DND-41 (cell line): ENCODE measurements at regions not wholly inside any gene's neighbourhood (a gene's known extent, or its start where the extent isn't known, plus 50 kb on each side); places are given as distances from the start of the nearest gene placed in this dataset.
A peak's percentile ranks its signal among the peaks of the same experiment; 100 is the strongest.

Source experiments
- ATAC-seq: fragments of 200-7000 bp; cut with Tn5 transposase; 3 replicates; pipeline ENCODE4 v1.9.1; 2021; ENCODE audit warnings: low read depth; ENCODE audit not compliant: insufficient read depth
- DNase-seq: peaks from one replicate; pipeline ENCODE4 v3.0.0-alpha.2; 2020
- H2AFZ ChIP-seq: 2 replicates; pipeline ENCODE4 v1.6.0; 2012; ENCODE audit warnings: low read depth, low read length
- H3K27ac ChIP-seq: 2 replicates; pipeline ENCODE4 v1.5.1; 2012; ENCODE audit warnings: low read length, inconsistent platforms
- H3K27me3 ChIP-seq: fragments of 200-600 bp; sonication (generic); 2 replicates; pipeline ENCODE4 v1.6.0; 2012; ENCODE audit warnings: low read length, mild to moderate bottlenecking, inconsistent platforms; ENCODE audit not compliant: insufficient read depth, poor library complexity
- H3K36me3 ChIP-seq: 2 replicates; pipeline ENCODE4 v1.5.1; 2012; ENCODE audit warnings: low read length, inconsistent platforms; ENCODE audit not compliant: insufficient read depth
- H3K4me1 ChIP-seq: 2 replicates; pipeline ENCODE4 v1.5.1; 2012; ENCODE audit warnings: mild to moderate bottlenecking, low read length; ENCODE audit not compliant: insufficient read depth
- H3K4me2 ChIP-seq: 2 replicates; pipeline ENCODE4 v1.6.0; 2012; ENCODE audit warnings: mild to moderate bottlenecking, moderate library complexity, low read length, inconsistent platforms; ENCODE audit not compliant: insufficient read depth
- H3K4me3 ChIP-seq, 2 experiments: fragments of 200-600 bp in 1 of 2; shearing (Covaris generic) in 1 of 2; 2 replicates each; pipeline ENCODE4 v1.5.1; 2012 to 2016; ENCODE audit warnings: inconsistent platforms in 2 of 2, low read length in 2 of 2, mild to moderate bottlenecking in 2 of 2, low read depth in 1 of 2, moderate library complexity in 1 of 2
- H3K79me2 ChIP-seq: 2 replicates; pipeline ENCODE4 v1.6.0; 2012; ENCODE audit warnings: low read length, inconsistent platforms; ENCODE audit not compliant: insufficient read depth
- H3K9ac ChIP-seq: 2 replicates; pipeline ENCODE4 v1.6.0; 2012; ENCODE audit warnings: low read depth, mild to moderate bottlenecking, inconsistent platforms, low read length, moderate library complexity
- H3K9me3 ChIP-seq: 2 replicates; pipeline ENCODE4 v1.5.1; 2012; ENCODE audit warnings: low read length, moderate library complexity, mild to moderate bottlenecking, inconsistent platforms; ENCODE audit not compliant: insufficient read depth, severe bottlenecking
- H4K20me1 ChIP-seq: 2 replicates; pipeline ENCODE4 v1.6.0; 2012; ENCODE audit warnings: low read length; ENCODE audit not compliant: insufficient read depth
- EZH2 ChIP-seq: IDR thresholded peaks from 3 replicates; pipeline ENCODE4 v1.6.1; 2012; ENCODE audit warnings: borderline replicate concordance, low read depth, mild to moderate bottlenecking, moderate library complexity, low read length, inconsistent platforms; ENCODE audit not compliant: severe bottlenecking
- TF ChIP-seq, protein P1 (sequence below): IDR thresholded peaks from 2 replicates; pipeline ENCODE4 v1.5.1; 2012; ENCODE audit warnings: borderline replicate concordance, low read length, moderate library complexity, mild to moderate bottlenecking; ENCODE audit not compliant: poor library complexity, severe bottlenecking; ENCODE audit errors: extremely low read depth

DNA sequence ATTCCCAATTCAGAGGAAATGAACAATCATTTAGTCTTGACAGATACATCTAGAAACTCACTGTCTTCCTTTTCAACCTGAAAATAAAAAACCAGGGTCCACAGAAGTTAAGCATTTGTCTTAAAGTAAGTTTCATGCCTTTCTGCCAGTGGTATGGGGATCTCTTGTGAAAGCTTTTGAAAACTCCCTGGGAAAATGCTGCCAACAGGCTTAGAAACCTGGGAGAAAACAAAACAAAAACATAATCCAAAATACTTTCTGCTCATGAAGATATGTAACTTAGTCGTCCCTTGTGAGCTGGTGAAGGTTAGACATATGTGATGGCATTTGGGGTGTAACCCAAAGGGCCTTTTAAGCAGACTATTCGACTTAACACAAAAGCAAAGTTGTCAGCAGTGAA, 66.4 kb upstream of the ZNF438 start:
- Histone ChIP-seq H3K4me2 (peak overlapping the region; percentile 48), H3K9ac (peak overlapping the region; percentile 56), H3K4me1 (peaks cover 100% of the 10 kb centered on the region), H3K36me3 (no peaks in the 10 kb centered on the region), H4K20me1 (no peaks in the 10 kb centered on the region), H3K79me2 (peaks cover 40% of the 10 kb centered on the region), H3K4me3 (no peak overlapping the region), H2AFZ (peak overlapping the region; percentile 41; the same call in 1 of the 2 replicates), H3K27ac (peak overlapping the region; percentile 95), H3K27me3 (no peaks in the 10 kb centered on the region), H3K9me3 (no peaks in the 10 kb centered on the region)
- no peak for ATAC-seq
- TF ChIP-seq EZH2 = no peak
- TF ChIP-seq, protein P1, sequence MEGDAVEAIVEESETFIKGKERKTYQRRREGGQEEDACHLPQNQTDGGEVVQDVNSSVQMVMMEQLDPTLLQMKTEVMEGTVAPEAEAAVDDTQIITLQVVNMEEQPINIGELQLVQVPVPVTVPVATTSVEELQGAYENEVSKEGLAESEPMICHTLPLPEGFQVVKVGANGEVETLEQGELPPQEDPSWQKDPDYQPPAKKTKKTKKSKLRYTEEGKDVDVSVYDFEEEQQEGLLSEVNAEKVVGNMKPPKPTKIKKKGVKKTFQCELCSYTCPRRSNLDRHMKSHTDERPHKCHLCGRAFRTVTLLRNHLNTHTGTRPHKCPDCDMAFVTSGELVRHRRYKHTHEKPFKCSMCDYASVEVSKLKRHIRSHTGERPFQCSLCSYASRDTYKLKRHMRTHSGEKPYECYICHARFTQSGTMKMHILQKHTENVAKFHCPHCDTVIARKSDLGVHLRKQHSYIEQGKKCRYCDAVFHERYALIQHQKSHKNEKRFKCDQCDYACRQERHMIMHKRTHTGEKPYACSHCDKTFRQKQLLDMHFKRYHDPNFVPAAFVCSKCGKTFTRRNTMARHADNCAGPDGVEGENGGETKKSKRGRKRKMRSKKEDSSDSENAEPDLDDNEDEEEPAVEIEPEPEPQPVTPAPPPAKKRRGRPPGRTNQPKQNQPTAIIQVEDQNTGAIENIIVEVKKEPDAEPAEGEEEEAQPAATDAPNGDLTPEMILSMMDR = no peak
- no peak for DNase-seq

DNA sequence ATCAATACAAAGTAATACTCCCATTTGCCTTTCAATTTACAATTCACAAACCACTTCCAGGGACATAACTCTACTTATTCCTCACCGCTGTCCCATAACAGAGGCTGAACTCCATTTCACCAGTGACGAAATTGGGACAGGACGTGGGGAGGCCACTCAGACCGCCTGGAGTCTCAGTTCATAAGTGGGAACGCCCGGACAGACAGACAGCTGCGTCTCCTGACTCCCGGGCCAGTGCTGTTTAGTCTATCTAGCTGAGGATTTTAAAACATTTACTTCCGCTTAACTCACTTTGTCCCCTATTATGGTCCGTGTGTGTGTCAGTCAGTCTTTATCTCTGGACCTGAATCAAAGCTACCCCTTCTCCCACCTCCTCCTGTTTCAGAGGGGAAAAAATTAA, 67.4 kb upstream of the ZNF438 start:
- Histone ChIP-seq H3K4me3 (no peak overlapping the region), H3K4me1 (peaks cover 100% of the 10 kb centered on the region), H3K79me2 (peaks cover 31% of the 10 kb centered on the region), H3K27me3 (no peaks in the 10 kb centered on the region), H3K4me2 (no peak overlapping the region), H3K36me3 (no peaks in the 10 kb centered on the region), H3K9me3 (no peaks in the 10 kb centered on the region), H2AFZ (no peak overlapping the region), H4K20me1 (no peaks in the 10 kb centered on the region), H3K9ac (peak overlapping the region; percentile 7; the same call in 1 of the 2 replicates), H3K27ac (peak overlapping the region; percentile 98)
- no peak for ATAC-seq
- no peak for TF ChIP-seq EZH2
- TF ChIP-seq, protein P1 = no peak
- no peak for DNase-seq

DNA sequence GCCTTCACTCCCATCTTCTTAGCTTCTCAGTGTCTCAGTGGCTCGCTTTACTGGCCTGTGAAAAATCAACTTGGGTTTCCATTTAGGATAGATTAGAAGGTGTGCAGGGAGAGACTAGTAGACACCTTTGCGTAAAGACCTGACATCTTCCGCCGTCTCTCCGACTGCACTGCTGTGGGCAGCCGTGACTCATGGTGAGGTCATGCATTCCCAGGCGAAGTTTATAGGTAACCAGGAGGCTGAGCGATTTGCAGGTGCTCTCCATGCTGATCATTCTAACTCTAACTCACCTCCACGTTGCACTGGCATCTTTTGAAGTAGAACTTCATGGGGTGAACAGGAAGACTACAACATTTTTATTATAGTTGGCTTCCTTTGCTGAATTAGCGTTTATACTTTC, 68.0 kb upstream of the ZNF438 start:
- no peaks in the 10 kb centered on the region for H3K9me3 ChIP-seq
- DNase-seq (no peak), ATAC-seq (no peak)
- TF ChIP-seq, protein P1 = no peak
- H3K27ac ChIP-seq = peak overlapping the region; percentile 98
- no peaks in the 10 kb centered on the region for H4K20me1 ChIP-seq
- H3K4me3 ChIP-seq = no peak overlapping the region
- H3K79me2 ChIP-seq = peaks cover 25% of the 10 kb centered on the region
- H3K27me3 ChIP-seq = no peaks in the 10 kb centered on the region
- H3K9ac ChIP-seq = 0 out of 2 replicates have a peak overlapping the region, but pooled peaks have one; percentile 7
- no peak overlapping the region for H3K4me2 ChIP-seq
- H3K4me1 ChIP-seq = peaks cover 100% of the 10 kb centered on the region
- no peaks in the 10 kb centered on the region for H3K36me3 ChIP-seq
- H2AFZ ChIP-seq = no peak overlapping the region
